GM19023 (cell line): ENCODE measurements at regions not wholly inside any gene's neighbourhood (a gene's known extent, or its start where the extent isn't known, plus 50 kb on each side); places are given as distances from the start of the nearest gene placed in this dataset.
"Not testable (repeated sequence)": the region's sequence is repeated elsewhere in the genome, so short reads cannot be mapped to it uniquely, and the experiment has no call there.

Experiments used
- ATAC-seq: cut with Tn5 transposase; IDR thresholded peaks from one replicate; pipeline ENCODE4 v1.9.1; 2021; ENCODE audit warnings: mild to moderate bottlenecking, moderate library complexity; ENCODE audit not compliant: unreplicated experiment

DNA sequence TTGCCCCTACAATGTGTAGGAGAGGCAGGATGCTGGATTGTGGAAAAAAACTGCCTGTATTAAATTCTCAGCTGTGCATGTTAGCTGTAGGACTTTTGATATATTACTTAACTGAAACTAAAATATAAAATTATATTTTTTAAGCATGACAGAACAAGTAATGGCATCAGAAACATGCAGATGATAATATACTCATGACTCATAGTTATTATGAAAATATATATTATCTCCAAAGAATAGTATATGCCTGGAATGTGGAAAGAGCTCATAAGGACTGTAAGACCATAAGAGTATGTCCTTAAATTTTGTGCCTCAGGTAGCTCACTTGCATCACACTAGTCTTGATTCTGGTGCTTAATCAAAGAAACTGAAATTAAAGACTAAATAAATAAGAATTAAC lies 1100.6 kb downstream of the TECRL start:
- no peak for ATAC-seq

DNA sequence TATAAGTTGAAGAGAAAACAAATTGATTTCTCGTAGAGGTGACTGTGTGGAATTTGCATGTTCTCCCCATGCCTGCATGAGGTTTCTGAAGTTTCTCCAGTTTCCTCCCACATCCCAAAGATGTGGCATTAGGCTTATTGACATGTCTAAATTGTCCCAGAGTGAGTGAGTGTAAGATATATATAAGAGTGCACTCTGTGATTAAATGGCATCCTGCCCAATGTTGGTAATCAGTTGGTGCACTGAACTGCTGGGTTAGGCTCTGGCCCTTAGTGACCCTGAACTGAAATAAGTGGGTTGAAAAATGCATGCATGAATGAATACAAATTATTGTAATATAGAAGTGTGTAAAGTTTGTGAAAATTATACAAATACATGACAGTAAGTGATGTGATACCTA lies 1106.5 kb downstream of the TECRL start:
- ATAC-seq, result no peak

DNA sequence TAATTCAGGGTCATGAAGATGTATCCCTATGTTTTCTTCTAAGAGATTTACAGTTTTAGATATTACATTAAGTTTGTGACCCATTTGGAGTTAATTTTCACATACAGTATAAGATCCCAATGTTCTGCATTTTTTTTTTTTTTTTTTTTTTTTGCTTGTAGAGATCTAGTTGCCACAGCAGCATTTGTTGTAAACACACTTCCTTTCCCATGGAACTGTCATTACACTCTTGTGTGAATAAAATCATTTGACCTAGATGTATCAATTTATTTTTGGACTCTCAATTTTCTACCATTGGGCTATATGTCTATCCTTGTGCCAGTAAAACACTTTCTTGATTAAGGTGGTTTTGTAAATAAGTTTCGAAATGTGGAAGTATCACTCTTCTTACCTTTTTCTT lies 1107.2 kb downstream of the TECRL start:
- no peak for ATAC-seq

DNA sequence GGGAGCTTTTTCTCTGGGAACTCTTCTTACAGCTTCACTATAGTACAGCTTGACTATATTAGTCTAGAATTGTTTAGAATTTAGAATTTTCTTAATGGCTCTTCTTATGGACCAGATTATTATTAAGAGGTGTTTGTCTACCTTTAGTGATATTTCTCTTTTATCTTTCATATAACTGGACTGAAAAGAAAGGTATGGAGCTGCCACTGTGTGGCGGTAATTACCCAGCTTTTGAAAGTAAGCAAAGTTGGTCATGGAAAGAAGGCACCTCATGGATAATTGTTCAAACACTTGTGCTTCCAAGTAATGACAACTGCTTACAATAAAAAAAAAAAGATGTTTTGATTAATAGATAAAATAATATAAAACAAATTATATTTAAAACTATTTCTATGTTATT lies 1112.5 kb downstream of the TECRL start:
- no peak for ATAC-seq

DNA sequence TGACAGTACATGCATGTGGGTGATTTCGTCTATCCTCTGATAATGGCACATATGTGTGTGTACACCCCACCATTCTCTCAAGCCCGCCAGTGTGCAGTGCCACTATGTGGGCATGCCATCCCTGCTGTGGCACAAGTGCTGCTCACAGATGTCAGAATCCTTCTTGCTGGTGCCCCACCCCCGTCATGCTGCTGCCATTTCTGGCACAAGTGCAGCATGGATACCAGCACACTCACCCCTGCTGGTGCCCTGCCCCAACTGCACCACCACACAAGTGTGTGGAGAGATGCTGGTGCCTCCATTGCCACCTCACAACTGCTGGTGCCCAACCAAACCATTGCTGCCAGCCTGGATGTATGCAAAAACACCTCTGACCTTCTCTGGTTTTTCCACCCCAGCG lies 1133.8 kb downstream of the TECRL start:
- no peak for ATAC-seq

DNA sequence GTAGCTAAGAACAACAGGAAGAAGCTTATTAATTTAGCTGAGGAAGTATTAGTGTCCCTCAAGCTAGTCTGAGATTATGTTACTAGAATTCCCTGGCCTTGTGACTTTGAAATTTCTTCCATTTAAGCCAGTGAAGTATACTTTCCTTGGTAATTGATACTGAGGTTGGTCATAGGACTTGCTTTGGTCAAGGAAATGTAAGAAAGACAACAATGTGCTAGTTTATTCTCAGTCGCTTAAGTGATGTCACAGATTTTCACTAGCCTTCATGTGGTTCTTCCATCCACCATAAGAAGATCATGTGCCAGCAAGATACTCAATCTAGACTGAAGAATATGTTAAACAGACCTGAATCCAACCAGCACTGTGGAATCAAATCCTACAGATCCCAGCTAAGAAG lies 1140.1 kb downstream of the TECRL start:
- no peak for ATAC-seq

DNA sequence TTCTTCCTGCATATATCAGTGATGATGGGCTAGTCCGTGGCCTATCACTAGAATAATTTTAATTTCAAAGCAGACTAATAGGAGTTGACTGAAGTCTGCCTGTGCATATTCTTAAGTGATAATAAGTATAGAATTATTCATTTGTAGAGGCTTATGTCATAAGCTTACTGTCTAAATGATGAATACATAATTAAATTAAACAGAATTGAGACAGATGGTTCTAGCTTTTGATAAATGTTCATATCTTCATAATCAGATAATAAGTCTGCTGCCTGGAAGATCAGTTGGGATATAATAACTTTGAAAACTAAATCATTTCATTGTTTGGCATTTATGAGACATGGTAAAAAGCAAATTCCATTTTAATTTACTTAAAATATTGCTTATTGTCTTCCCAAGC lies 1175.6 kb downstream of the TECRL start:
- ATAC-seq, result no peak

DNA sequence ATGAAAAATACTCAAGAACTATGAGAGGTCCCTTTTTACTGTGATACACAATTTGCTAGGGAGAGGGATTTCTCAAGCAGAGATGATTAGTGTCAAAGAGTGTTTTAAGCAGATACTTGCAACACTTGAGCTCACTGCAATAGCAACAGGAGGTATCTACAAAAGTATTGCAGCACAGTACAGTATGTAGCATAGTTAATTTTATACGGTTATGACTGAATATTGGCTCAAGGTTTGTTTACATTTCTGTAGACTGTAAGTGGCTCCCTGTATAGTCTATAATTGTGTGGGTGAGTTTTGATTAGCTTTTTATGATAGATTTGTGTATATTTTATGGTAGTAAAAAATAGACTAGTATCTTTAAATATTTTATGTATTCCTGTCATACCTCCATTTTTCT lies 1177.2 kb downstream of the TECRL start:
- ATAC-seq, result no peak

DNA sequence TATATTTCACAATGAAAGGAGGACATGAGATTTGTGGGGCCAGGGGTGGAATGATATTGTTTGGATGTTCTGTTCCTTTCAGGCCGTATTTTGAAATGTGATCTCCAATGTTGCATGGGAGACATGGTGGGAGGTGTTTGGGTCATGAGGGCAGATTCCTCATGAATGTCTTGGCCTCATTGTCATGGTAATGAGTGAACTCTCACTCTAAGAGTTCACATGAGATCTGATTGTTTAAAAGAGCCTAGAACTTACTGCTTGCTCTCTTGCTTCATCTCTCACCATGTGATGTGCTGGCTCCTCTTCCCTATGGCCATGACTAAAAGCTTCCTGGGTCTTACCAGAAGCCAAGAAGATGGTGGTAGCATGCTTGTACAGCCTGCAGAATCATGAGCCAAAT lies 1183.0 kb downstream of the TECRL start:
- ATAC-seq, result no peak

DNA sequence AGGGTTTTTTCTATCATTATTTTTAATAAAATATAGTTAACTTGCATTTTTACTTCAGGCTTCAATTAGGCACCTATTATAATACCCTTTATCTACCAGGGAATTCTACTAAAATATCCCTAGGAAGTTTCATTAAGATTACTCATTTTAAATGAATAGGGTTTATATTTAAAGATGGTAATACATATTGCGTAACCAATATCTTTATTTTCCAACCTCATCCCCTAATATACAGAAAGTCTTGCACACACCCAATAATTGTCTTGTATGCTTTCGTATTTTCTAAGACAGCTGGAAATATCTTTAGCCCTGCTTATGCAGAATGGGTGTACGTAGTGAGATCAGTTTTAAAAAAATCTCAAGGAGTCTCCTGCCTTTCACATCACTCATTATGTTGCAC lies 1186.8 kb downstream of the TECRL start:
- ATAC-seq, result no peak

DNA sequence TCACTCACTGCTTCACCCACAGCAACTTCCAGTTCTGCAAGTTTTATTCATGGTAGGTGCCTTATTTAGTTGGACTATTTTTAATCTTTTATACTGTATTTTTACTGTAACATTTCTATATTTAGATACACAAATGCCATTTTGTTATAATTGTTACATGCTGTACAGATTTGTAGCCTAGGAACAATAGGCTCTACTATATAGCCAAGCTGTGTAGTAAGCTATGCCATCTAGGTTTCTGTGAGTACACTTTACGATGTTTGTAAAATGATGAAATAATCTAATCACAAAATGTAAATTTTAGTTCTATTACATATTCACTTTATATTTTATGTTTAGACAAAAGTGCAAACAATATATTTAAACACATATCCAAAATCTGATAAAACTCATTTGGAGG lies 1187.8 kb downstream of the TECRL start:
- no peak for ATAC-seq

DNA sequence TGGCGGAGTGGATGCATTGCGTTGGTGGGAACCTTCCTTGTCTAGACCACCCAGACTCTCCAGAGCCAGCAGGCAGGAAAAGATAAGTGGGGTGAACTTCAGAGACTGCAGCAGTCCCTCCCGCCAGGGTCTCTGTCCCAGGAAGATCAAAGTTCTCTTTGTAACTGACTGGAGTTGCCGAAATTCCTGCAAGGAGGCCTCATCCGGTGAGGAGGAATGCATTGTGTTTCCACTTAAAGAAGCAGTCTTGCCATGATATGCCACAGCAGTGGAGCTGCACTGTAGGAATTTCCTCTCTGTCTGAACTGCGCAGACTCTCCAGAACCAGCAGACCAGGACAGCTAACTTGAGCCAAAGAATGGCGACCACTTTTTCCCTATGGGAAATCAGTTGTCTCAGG lies 1190.4 kb downstream of the TECRL start:
- ATAC-seq, result no peak

DNA sequence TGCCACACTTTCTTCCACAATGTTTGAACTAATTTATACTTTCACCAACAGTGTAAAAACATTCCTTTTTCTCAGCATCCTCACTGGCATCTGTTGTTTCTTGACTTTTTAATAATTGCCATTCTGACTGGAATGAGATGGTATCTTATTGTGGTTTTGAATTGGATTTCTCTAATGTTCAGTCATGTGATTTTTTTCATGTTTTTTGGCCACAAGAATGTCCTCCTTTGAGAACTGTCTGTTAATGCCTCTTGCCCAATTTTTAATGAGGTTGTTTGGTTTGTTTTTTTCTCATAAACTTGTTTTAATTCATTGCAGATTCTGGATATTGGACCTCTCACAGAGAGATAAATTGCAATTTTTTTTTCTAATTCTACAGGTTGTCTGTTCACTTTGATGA lies 1195.2 kb downstream of the TECRL start:
- ATAC-seq, result no peak

DNA sequence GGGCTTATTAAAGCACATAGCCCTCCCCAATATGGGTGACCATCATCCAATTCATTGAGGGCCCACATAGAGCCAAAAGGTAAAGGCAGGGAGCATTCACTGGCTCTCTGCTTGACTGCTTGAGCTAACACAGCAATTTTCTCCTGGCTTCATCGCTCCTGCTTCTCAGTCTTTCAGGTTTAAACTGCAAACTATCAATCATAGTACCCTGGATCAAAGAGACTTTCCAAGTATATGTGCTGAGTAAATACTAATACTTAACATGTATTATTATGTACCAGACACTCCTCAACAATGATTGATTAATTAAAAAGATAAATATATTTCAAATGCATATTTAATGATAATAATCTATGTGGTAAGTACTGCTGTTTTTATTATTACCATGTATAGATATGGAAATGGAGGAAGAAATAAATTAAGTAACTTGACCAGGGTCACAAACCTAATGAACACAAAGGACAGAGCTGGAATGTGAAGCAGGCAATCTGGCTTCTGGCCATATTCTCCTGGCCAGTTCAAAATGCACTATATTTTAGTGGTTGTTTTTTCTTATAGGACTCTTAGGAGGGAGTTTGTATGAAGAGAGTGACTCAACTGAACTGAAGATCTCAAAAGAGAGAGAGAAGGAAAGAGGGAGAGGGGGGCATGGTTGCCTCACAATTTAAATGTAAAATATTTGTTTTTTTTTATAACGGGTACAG lies 1197.3 kb downstream of the TECRL start:
- ATAC-seq, result no peak

DNA sequence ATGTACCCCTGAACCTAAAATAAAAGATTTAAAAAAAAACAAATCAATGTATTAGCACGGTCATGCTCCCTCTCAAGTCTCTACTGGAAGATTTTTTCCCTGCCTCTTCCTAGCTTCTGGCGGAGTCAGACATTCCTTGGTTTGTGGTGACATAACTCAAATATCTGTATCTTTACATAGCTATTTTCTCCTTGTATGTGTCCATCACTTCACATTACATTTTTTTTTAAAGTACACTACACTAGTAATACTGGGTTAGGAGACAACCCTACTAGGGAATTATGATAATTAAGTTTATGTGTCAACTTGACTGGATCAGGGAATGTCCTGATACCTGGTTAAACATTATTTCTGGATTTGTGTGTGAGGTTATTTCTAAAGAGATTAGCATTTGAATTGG lies 1197.9 kb downstream of the TECRL start:
- no peak for ATAC-seq

DNA sequence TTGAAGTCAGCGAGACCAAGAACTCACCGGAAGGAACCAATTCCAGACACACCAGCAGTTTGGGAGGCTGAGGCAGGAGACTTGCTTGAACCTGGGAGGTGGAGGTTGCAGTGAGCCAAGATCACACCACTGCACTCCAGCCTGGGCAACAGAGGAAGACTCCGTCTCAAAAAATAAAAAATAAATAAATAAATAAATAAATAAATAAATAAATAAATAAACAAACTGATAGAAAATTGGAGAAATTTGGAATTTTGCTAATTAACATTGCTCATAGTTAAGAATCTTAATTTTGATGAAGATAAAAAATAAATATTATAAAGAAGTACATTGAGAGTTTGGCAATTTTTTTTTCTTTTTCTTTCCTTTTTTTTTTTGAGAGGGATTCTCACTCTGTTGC lies 1216.2 kb downstream of the TECRL start:
- not testable (repeated sequence) for ATAC-seq

DNA sequence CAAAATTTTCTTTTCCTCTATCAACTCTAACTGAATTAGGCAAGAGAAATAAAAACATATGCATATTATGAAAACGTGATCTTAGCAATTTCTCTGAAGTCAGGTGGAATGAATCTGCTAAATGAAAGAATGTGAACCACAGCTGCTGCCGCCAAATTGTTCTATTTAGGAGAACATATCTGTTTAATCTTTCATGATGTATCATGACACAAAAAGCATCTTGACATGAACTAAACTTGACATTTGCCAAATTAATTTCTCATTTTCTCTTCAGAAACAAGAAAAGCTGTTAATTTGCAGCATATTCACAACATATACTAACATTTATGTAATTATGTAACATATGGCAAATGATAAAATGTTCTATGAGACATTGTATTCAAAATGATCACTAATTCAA lies 1237.9 kb downstream of the TECRL start:
- no peak for ATAC-seq

DNA sequence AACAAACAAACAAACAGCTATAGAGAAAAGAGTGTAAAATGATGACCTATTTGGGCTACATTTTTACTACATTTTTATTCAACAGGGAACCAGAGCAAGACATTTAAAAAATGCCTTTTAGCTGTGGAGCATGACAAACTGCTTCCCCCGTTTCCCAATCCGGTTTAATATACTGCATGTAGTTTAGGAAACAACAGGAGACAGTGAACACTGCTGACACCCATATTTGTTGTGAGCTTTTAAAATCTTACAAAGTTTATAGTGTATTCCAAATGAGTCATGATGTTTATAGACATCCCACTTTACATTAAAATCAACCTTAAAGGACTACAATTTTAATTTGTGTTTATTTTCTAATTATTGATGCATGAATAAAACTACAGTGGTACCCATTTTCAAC lies 1238.3 kb downstream of the TECRL start:
- no peak for ATAC-seq

DNA sequence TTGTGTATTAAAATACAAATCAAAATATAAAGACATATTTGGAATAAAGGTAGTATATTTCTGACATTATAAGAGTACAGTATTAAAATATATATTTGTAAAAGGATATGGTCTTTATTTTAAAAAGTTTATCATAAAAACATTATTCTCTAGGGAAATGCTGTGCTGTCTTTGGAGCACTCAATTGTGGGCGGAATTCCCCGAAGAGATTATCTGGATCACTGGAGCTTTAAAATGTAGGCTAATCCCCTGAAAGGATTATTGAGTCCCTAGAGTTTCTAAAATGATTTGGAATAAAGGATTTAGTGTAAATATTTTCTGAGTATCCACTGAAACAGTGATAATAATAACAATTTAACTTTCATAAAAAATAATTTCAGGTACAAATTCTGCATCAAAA lies 1239.4 kb downstream of the TECRL start:
- no peak for ATAC-seq

DNA sequence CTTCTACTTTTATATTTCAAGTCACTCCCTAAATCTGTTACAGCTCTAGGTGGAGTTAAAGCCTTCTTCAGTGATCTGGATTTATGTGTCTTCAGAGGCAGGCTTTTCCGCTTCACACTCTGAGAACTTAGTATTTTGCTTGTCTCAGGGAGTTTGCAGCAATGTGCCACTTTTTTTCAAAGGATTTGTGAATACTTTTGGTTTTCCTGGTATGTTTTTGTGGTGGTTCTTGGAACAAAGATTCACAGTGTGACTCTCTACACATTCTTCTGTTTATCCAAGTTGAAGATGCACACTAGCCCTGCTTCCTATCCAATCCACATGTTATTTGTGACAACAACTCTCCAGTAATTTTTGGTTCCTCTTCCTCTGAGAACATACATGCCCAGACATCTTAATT lies 1253.7 kb downstream of the TECRL start:
- ATAC-seq, result no peak

DNA sequence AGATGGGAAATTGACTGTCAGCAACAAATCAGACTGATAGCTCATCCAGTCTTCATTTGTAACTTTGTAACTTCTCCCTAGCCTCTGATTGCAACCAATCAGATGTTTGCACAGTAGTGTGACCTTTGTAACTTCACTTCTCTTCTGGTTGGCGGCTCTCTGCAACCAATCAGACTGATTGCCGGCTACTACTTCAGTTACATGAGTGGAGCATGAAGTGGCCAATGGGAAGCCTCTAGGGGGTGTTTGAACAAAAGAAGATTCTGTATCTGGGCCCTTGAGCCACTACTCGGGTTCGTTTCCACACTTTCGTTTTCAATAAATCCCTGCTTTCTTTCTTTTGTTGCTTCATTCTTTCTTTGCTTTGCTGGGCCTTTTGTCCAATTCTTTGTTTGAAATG lies 1285.8 kb downstream of the TECRL start:
- ATAC-seq, result no peak

DNA sequence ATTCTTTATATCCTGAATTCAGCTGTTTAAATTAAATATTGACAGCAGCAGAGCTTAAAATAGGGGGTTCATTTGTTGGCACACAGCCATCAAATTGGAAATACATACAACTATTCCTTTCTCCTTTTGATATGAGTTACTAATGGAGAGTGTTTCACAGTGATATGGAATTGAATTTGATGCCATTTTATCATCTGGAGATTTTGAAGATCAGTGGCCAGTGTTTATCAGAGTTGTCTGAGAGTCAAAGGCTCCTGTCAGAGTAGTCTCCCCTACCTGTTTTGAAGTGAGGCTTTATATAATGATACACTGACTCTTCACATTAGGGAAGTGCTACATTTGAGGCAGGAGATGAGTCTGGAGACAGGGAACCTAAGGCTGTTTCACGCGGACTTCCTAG lies 1286.3 kb downstream of the TECRL start:
- ATAC-seq, result no peak

DNA sequence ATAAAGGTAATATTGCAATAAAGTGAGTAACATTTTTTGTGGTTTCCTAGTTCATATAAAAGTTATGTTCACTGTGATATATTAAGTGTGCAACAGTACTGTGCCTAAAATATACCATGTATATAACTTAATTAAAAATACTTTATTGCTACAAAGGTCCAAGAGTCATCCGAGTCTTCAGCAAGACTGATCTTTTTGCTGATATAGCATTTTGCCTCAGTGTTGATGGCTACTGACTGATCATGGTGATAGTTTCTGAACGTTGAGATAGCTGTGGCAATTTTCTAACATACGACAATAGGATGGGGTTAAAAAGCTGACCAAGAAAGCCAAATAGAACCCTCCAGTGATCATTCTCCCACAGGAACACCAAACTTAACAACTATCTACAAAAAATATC lies 1302.7 kb downstream of the TECRL start:
- no peak for ATAC-seq

DNA sequence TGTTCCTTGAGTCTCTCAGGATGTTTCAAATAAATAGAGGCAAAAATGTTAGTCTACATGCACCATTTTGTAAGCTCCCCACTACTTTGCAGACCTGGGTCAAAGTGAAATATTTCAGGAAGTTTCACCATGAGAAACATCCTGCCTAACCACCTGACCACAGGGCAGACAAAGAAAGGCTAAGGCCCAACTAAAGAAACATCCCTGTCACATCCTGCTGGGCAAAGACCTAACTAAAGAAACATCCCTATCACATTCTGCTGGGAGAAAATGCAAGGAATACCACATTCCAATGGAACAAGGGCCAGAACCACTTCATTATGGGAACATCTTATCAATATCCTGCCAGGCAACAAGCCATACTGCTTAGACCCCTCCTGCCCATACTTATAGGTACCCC lies 1303.4 kb downstream of the TECRL start:
- no peak for ATAC-seq
